HuH-7 (cell line): ENCODE measurements at regions not wholly inside any gene's neighbourhood (a gene's known extent, or its start where the extent isn't known, plus 50 kb on each side); places are given as distances from the start of the nearest gene placed in this dataset.

ENCODE experiments used
- DNase-seq: peaks from one replicate; pipeline ENCODE4 v3.0.0; 2011; ENCODE audit warnings: low spot score

DNA sequence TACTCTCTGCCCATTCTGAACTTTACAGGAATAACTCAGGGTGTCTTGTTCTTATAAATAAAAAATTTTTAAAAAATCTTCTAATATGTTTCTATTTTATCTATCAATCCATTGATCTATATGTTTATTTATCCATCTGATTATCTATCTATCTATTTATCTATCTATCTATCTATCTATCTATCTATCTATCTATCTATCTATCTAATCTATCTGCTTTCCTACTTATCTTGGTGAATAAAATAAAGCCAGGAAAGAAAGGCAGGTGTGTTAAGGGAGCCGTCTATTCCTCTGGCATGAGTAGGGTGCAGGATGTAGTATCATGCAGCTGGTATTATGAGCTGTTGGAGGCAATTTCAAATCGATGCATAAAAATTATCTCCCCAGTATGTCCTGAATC is 153.0 kb downstream of the FOXA2 start:
- no peak for DNase-seq

GRCh38 chr20:22430746-22431168 is 153.6 kb downstream of the FOXA2 start:
- peak; percentile 70 for DNase-seq

- DNase-seq = peak; percentile 70
Measured at GRCh38 chr20:22430154-22430745, 154.1 kb downstream of the FOXA2 start.

DNA sequence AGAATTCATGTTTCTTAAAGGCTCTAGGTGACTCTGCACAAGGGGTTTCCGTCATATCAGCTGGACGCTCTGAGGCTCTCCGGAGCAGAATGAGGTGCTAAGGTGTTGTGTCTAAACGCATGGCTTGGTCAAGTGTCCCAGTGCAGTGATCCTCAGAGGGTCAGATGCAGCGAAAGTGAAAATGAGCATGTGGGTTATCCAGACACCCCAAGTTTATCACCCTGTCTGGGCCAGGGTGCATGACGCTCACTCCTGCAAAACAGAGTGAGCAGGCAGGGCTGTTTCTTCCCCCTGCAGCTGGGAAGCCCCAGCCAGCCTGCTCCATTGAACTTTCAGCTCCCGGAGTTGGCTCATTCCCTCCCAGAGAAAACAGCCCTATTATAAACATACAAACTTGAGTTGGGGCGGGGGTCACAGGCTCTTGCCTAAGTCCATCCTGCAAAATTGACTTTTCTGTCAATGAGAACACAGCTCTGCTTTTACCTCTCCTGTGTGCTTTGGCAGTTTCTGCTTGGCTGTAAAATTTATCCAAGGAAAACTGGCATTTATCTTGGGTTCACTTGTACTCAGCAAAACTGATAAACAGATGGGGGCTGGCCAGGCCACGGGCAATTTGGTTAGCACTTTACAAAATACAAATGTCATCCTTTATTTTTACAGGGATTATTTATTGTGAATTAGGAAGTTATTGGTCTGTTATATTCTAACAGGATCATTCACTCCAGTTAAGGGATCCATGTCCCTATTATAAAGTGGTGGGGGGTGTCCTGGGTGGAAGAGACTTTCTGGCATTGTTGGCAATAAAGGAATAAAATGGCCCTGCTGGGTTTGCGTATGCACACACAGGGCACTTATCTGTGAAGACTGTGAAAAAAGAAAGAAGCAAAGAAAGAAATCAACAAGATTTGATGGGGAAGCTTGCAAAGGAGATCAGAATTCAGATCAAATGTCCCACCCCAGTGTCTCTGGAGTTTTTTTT is 154.9 kb downstream of the FOXA2 start:
- DNase-seq = peak; percentile 70

- no peak for DNase-seq
Measured at GRCh38 chr20:22428051-22428450, 156.3 kb downstream of the FOXA2 start.

DNA sequence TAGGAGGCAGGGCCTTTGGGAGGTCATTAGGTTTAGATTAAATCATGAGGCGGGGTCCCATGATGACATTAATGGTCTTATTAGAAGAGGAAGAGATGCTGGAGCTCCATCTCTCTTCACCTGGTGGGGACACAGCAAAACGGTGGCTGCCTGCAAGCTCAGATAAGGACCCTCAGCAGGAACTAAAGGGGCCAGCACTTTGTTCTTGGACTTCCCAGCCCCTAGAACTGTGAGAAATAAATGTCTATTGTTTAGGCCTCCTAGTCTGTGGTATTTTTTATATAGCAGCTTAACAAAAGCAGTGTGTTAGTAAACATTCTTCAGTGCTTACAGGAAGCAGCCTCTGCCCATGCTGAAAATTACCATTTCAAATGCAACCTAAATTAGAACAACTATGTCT is 157.6 kb downstream of the FOXA2 start:
- no peak for DNase-seq

DNA sequence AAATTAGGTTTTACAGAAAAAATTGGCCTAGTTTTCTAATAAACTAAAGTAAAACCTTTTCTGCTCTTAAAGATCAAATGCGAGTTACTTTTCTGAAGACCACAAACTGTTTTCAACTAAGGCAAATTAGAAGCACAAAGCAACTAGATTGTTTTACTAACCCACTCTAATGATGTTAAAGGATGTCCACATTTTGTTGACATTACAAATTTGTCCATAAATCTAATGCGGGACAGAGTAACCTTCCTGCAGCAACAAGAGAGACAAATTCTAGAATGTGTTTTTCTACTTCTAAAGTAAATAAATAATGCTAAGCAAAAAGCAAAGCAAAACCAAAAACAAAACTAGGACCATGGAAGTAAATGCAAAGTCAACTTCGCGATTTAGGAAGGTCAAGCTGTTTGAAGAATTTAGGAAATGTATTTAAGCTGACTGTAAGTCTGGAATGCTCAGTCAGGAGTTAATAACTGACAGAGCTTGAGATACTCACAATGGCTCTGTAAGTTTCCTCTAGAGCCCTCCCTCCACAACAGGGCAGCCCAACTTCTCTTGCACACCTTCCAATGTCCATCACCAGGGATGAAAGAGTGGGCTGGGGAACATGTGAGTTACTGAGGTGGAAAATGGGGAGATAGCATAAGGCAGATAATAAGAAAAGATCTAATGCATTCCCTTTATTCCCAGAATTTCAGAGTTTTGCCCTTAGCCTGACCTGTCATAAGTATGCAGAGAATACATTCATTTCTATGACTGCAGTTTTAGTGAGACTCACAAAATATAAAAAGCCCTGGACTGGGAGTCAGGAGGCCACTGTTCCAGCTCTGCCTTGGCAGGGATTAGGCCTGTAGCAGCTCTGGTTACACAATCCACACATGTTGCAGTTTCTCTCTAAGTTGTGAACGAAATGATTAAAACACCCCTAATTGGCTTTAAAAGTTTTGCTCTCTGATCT is 158.8 kb downstream of the FOXA2 start:
- peak; percentile 31 for DNase-seq

GRCh38 chr20:22423190-22423832 is 161.1 kb downstream of the FOXA2 start:
- DNase-seq = no peak

DNA sequence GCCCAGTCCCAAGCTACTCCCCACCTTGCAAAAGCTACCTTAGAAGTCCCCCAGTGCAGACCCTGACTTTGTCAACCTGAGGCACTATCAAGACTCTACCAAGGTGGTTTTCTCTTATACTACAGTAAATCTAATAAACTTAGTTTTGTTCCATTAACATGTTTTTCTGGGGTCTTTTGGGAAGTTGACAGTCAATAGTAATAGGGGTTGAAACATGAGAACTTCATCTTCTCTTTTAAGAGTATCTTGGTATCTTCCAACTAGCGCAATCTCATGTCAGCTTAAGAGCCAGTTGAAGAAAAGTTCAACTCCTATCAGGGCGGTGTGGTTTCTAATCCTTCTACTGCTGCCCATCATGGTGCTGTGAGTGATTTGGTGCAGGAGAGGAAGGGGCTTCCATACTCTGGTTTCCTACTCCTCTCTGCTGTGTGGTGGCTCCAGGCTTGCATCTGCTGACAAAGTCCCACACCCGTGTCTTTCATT is 164.2 kb downstream of the FOXA2 start:
- DNase-seq = no peak

- no peak for DNase-seq
Measured at GRCh38 chr20:22418738-22419137, 165.6 kb downstream of the FOXA2 start.

- peak; percentile 49 for DNase-seq
Measured at GRCh38 chr20:22414305-22414742, 170.0 kb downstream of the FOXA2 start.

DNA sequence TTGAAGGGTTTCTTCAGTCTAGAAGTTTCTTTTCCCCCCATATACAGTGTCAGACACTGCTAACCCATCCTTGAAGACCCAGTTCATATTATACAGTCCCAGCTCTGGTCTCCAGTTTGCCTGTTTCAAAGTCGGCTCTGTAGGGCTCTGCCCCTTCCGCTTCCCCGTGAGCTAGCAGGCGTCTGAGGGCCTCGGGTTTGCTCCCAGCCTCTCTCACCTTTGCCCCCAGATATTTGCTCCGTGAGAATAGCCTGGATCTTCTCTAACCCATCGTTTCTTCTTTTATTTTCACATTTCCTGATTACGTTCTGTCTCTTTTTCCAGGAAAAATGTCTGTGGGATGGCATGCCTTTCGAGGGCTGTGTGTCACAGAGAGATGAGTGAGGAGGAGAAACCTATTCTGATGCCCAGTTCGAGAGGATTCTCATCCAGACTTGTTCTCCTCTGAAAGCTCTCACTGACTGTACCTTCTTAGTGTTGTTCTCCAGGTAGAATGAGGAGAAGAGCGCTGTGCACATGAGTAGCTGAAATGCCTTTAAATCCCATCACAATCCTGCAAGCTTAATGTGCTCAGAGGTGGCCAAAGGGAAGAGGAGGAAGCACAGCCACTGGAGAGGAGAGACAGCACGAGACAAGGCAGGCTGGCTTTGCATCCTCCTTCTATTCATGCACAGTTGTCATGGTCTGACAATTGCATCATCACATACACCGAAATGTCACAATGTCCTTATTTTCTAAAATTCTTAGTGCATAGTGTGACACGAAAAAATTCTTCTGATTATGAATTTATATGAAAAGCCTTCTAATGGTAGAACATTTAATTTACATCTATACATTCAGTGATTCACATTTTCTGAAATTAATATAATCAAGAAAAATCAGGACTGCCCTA is 171.1 kb downstream of the FOXA2 start:
- no peak for DNase-seq

DNA sequence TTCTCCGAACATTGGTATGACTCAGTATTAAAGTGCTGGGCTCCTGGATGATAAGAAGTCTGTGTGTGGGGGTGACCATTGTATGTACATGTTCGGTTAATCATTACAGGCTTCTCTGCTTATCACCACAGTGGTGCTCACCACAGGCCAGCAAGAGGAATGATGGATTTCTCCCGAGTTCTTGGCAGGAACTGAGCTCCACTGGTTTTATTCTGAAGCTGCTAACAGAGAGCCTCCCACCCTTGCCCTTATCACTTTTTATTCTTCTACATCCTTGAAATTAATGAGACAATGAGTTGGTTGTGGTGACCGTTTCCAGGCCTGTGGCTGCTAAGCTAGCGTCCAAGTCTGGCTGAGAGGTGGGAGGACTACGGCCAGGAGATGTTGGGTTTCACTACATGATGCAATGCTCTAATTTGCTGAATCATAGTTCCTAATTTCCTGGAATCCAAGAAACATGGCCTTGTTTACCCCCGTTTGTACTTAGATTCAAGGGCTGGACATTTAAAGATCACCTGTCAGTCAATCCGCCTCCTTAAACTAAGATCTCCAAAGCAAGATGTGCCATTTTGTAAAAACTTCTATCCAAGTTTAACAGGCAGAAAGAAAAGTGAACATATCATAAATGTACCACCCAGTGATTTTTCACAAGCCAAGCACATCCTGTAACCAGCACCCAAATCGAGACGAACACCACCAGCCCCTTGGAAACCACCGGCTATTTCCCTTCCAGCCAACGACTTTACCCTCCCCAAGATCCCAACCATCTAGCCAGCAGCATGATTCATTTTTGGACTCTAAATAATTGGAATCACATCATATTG is 172.5 kb downstream of the FOXA2 start:
- DNase-seq = peak; percentile 78

- DNase-seq = no peak
Measured at GRCh38 chr20:22411286-22411626, 173.1 kb downstream of the FOXA2 start.

GRCh38 chr20:22410556-22411130 is 173.7 kb downstream of the FOXA2 start:
- no peak for DNase-seq

DNA sequence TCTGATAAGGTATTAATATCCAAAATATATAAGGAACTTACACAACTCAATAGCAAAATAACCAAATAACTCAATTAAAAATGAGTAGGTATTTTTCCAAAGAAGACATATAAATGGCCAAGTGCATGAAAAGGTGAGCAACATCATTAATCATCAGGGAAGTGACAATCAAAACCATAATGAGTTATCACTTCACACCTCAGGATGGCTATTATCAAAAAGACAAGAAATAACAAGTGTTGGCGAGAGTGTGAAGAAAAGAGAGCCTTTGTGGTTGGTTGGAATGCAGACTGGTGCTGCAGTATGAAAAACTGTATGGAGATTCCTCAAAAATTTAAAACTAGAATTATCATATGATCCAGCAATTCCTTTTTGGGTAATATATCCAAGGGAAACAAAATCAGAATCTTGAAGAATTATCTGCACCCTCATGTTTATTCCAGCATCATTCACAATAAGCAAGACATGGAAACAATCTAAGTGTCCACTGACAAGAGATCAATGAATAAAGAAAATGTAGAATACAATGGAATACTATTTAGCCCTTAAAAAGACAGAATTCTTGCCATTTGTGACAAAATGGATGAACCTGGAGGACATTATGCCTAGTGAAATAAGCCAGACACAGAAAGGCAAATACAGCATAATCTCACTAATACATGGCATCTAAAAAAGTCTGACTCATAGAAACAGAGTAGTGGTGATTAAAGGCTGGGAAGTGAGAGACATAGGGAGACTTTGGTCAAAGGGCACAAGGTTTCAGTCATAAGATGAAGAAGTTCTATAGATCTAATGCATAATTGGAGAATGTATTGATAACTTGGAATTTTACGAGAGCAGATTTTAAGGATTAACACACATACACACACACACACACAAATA is 175.6 kb downstream of the FOXA2 start:
- DNase-seq = no peak

DNA sequence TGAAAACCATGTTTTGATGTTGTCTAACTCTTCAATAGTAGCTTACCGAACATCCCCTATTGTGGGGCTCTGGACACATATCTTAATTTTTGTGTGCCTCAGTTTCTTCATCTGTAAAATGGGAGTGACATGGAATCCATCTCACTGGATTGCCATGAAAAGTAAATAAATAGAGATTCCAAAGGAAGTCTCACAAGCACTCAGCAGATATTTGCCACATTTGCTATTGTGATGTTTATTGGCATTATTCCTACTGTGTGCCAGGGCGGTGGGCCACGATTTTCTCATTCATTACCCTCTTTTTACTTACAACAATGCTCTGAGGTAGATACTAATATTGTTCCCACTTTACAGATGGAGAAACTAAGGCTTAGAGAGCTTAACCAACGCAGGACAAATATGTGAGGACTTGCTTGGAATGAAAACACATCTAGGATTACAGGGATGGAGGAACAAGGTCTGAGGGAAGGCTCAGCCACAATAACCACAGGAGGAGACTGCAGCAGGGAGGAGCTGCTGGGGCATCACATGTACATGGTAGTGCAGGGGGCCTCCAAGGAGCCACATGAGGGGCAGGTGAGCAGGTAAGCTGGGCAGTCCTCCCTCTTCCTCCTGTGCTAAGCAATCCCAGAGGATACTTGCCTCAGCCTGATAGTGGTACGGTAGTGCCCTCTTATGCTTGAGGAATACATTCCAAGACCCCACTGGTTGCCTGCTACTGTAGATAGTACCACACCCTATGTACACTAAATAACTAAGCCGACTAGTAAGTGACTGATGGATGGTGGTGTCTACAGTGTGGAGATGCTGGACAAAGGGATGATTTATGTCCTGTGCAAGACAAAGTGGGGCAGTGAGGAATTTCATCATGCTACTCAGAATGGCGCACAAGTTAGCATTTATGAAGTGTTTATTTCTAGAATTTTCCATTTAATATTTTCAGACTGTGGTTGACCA is 176.9 kb downstream of the FOXA2 start:
- no peak for DNase-seq
